Astrocyte of the hippocampus (primary cell): ENCODE measurements at regions not wholly inside any gene's neighbourhood (a gene's known extent, or its start where the extent isn't known, plus 50 kb on each side); places are given as distances from the start of the nearest gene placed in this dataset.

Experiments
- DNase-seq: peaks from one replicate; pipeline ENCODE4 v3.0.0; 2011; ENCODE audit warnings: low read depth, low spot score

DNA sequence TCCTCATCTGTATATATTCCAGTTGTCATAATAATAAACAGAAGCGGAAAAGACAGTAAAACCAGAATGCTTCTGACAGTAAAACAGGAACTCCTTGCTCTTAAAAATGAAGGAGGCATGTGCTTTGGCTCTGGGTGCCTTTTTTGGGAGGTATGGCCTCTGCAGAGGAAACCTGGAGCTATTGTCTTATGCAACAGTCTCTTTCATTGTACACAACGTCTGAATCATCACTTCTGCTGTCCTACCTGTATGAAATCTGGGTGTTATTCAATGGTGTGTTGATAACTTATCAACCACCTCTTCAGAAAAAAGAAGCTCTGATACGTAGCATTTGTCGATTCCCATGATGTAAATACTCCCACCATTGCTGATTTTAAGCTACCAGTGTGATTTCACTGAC lies 64.8 kb downstream of the CDCA7 start:
- DNase-seq, result no peak

DNA sequence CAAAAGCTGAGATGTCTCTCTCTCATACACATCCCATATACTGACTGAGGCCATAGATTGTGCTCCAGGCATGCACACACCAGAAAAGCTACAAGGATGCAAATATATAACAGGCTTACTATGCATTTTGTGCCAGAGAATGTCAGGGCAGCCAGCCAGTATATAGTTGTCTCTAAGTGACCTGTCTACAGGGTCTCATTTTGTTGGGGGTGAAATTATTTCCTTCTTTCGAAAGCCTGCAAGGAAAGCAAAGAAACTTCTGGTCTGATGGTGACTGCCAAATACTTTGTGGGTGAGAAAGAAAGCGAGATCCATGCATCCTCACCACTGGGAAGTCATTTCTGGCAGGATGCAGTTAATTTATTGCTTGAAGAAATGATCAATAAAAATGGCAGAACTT lies 70.2 kb downstream of the CDCA7 start:
- DNase-seq, result peak; percentile 41

- peak; percentile 57 for DNase-seq
These were observed 73.4 kb downstream of the CDCA7 start for GRCh38 chr2:173427887-173428668.

DNA sequence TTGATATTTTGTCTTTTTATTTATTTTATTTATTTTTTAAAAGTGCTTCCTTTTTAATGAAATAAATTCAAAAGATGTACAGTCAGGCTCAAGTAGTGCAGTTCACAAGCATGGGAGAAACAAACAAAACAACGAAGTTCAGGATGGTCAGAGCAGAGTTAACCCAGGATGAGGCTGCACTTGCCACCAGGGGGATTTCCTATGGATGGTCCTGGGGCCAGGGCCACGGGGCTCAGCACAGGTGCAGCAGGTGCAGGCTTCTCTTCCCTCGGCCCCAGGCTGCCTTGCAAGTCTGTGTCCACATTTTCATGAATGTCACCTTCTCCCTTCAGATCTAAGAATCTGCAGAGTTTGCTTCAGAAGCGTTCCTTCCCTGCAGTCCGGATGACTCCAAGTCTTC lies 76.5 kb downstream of the CDCA7 start:
- DNase-seq, result no peak

DNA sequence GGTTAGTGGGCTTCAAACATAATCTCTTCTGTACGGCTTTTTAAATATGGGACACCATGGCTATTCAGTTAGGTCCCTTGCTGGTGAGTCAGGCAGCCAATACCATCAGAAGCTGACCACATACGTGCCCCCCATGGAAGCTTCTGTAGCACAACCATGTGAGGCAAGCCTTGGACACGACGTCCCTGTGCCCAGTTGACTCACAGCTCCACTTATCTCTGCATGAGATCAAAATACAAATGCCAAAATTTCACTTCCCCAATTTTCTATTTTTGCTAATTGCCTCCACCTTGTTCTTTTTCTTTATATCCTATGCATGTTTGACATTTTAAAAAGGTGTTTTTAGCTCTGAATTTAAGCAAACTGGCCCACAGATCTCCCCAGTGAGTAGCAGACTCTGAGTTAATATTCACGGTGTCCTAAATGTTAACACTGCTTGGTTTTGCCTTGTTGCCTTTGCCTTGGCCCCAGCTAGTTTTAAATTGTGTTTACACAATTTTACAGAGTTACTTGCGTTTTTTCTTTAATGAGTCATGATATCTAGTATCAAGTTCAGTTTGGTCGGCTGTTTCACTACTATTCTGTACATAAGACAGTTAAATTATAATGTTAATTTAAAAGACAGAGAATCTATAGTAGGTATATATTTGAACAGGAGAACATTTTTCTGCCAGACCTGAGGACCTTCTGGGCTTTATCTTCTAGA lies 77.5 kb downstream of the CDCA7 start:
- no peak for DNase-seq

DNA sequence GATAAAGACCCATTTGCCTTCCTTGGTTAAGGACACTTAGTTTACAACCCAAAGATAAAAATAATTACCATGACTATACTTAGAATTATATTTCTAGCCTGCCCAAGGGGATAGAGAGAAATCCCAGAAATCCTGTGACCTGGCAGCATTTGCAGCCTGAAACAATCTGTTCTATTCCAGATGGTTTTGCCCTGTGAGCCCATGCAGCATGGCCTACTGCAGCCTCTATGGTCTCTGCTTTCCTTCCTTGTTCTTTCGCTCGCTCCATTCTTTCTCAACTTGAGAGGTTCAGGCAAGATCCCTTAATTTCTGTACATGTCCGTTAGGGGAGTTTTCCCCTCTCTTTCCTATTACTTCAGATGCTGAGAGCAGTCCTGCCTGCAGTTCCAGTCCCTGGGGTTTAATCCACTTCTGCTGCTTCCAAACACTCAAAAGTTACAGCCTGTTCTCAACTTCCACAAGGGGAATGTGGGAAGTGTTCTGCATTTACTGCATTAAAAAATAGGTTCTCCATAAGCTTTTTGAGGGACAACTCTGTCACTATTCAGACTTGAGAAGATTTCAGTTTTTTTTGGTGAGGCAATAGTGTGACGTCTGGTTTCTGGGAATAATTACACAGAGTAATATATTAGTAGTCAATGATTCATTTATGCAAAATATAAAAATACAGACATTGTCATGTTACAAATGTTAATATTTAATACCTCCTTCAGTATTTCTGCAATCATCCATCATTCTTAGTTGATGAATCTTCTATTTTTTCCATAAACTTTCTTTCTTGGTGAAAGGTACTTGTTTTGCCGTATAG lies 80.3 kb downstream of the CDCA7 start:
- DNase-seq, result no peak

DNA sequence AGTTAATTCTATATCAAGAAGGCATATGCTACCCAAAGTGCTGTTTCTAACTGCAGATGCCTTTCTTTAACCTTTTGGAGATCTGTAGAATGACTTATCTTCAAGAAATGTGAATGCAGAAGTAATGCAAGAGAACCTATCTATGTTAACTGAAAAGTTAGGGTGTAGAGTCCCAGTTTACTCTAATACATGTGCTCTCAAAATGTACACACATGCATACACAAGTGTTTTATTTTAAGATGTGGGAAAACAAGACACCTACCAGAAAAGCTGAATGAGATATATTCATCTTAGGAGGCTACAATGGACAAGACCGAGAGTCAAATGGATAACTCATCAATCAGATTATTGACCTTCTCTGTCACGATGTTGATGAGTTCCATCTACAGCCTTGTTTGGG lies 80.9 kb downstream of the CDCA7 start:
- DNase-seq, result no peak

- no peak for DNase-seq
These were observed 81.4 kb downstream of the CDCA7 start for GRCh38 chr2:173436088-173436487.

DNA sequence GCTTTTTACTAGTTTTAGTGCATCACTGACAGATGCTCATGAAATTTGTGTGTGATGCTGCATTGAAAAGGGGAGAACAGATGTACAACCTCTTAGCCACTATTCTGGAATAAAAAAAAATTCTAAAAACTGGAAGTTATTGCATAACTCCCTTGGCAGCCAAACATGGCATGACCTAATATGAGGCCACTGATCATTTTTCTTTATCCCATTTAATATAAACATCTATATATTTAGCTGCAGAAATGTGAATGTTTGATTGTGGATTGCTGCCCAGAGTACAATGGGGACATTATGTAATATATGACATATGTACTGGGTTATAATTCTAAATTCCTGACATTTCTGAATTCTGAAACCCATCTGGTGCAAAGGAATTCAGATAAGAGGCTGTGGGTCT lies 86.5 kb downstream of the CDCA7 start:
- DNase-seq, result no peak

DNA sequence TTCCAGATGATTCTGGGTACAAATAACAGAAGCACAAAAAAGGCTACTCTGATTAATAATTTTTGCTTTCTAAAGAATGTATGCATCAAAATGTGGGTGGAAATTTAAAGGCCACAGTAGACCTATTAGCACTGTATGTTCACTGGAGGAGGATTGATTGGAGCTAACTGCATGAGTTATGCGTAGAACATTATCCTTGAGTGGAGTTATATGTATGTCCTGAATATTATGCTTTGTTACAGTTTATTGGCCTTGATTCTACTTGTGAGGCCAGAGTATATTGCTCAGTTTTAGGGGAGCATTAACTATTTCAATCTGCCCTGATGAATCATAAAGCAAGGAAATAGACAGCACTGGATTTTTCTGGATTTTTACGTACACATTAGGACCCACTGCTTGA lies 87.9 kb downstream of the CDCA7 start:
- no peak for DNase-seq

DNA sequence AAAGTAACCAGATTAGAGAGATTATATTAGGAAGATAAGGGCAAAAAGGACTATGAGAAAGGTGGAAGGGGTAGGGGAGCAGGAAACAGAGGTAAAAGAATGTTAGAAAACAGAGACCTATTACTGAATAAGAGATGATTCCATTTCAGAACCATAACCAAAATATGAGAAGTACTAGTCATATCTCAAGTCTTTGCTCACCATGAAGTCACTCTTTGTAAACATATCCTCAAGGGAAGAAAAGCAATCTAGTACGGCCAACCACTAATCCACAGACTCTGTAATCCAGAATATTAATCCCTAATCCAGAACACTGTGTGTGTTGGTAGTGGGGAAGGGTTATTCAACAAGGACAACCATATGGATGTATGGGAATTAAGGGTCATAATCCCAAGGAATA lies 92.0 kb downstream of the CDCA7 start:
- no peak for DNase-seq

DNA sequence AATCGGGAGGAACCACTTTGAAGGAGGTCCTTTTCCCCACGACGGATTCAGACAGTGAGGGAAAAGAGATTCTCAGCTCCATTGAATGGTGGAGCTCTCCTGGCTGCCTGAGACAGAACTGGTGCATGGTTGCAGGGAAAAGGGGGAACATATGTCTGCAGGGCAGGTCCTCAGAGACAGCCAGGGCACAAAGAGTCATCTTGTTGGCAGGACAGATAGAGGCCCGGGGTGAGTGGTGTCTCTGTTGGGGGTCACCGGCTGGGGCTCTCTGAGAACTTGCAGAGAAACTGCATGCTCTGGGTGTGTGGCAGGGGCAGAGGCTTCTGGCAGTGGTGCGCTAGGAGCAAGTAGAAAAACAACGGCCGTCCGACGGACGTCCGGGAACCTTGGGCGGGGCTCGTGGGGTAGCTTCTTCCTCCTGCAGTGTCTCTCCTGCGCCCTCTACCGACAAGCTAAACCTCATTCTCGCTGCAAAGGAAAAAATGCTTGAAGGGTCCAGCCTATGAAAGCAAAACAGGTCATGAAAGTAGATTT lies 94.3 kb downstream of the CDCA7 start:
- DNase-seq, result peak; percentile 60

- DNase-seq, result no peak
These were observed 96.4 kb downstream of the CDCA7 start for GRCh38 chr2:173451118-173451517.

DNA sequence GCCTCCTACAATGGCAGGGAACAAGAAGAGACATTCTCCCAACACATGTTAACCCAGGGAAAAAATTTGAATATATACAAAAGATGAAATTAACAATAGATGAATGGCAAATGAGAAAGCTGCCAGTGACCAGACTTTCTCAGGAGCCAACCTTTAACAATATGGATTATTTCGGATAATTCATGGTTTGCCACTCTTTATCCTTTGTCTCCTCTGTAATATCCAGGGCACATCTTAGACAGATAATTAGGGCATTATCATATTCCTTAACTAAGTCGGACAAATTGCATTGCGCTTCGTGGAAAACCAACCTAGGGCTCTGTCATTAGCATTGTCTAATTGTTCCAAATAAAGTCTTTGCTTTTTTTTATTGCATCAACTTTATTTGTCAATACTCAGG lies 97.3 kb downstream of the CDCA7 start:
- DNase-seq, result no peak

DNA sequence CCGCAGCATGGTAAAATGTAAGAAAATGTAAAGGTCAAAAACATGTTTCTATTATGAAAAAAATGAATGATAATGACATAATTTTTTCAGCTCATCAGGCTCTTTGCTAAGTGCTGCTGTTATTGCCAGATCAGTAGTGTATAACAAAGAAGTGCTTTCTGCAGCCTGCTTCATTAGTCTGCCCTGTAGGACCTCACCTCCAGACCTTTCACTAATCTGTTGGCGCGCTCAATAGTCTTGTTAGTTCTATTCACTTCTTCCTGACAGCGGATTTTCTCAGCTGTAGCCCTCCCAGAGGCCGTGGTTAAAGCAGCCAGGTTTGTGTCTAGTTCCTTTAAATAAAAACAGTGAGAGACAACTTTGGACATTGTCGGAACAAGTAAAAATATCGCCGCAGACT lies 97.7 kb downstream of the CDCA7 start:
- DNase-seq, result no peak

DNA sequence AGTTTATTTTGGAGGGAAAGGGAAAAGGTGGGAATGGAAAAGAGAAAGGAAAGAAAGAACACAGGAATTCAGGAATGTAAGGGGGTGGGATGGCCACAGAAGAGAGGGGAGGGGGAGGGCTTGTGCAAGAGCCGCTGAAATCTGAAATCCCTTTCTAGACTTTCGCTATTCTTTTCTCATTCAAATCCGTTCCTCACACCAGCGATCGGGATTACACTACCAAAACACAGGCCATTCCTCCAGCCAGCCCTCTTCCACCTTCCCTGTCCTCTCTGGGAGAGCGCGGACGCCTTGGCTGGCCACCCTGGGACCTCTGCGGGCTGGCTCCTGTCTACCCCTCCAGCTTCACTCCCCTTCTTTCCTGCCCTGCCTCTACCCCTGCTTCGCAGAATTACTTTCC lies 102.3 kb downstream of the CDCA7 start:
- no peak for DNase-seq

DNA sequence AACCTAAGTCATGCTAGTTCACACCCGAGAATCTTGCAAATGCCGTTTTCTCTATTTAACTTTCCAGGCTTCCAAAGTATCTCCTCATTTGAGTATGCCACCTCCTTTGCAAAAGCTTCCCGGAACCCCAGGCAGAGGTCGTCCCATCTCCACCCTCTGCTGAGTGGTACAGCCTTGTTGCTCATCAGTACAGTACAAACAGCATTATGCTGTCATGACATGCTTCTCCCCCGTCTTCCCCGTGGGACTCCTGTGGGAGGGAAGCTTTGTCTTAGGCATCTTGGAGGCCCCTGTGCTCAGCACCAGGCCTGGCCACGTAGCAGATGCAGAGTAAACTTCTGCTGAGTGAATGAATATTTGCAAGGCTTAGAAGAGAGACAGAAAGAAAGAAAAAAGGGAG lies 102.7 kb downstream of the CDCA7 start:
- DNase-seq, result no peak

GRCh38 chr2:173458991-173459780 lies 104.5 kb downstream of the CDCA7 start:
- peak; percentile 21 for DNase-seq

GRCh38 chr2:173462892-173463840 lies 108.5 kb downstream of the CDCA7 start:
- no peak for DNase-seq

DNA sequence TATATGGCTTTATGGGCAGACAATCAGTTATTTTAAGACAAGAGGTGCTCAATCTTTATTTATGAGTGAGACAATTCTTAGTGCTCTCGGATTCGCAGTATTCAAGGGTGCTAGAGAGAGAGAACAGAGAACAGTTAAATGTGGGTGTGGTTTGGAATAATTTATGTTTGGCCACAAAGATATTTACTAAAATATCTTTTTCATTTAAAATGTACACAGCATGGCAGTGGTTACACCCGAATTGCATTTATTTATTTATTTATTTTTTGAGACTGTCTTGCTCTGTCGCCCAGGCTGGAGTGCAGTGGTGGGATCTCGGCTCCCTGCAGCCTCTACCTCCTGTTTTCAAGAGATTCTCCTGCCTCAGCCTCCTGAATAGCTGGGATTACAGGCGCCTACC lies 109.2 kb downstream of the CDCA7 start:
- DNase-seq, result no peak
